ENCODE measurements at regions not wholly inside any gene's neighbourhood (a gene's known extent, or its start where the extent isn't known, plus 50 kb on each side); places are given as distances from the start of the nearest gene placed in this dataset.
A peak's percentile ranks its signal among the peaks of the same experiment; 100 is the strongest.
"Not testable (repeated sequence)": the region's sequence is repeated elsewhere in the genome, so short reads cannot be mapped to it uniquely, and the experiment has no call there.

- TF ChIP-seq MAX (IDR thresholded peaks at IDR 0.05; ENCODE audit: low read depth, low read length) (no peak), POLR2A (IDR thresholded peaks at IDR 0.05; ENCODE audit: extremely low read depth, insufficient read length) (no peak), MYC (IDR thresholded peaks at IDR 0.05; ENCODE audit: low read depth, low read length) (no peak)
- TF ChIP-seq, protein P1, sequence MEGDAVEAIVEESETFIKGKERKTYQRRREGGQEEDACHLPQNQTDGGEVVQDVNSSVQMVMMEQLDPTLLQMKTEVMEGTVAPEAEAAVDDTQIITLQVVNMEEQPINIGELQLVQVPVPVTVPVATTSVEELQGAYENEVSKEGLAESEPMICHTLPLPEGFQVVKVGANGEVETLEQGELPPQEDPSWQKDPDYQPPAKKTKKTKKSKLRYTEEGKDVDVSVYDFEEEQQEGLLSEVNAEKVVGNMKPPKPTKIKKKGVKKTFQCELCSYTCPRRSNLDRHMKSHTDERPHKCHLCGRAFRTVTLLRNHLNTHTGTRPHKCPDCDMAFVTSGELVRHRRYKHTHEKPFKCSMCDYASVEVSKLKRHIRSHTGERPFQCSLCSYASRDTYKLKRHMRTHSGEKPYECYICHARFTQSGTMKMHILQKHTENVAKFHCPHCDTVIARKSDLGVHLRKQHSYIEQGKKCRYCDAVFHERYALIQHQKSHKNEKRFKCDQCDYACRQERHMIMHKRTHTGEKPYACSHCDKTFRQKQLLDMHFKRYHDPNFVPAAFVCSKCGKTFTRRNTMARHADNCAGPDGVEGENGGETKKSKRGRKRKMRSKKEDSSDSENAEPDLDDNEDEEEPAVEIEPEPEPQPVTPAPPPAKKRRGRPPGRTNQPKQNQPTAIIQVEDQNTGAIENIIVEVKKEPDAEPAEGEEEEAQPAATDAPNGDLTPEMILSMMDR (IDR thresholded peaks at IDR 0.05; ENCODE audit: low read depth, low read length) = no peak
- H3K4me3 ChIP-seq (ENCODE audit: low read depth, low read length) = no peak overlapping the region
- no peak for DNase-seq (ENCODE audit: low read depth)
Observed at GRCh38 chr14:106060276-106060975, 534.0 kb downstream of the TMEM121 start.

DNA sequence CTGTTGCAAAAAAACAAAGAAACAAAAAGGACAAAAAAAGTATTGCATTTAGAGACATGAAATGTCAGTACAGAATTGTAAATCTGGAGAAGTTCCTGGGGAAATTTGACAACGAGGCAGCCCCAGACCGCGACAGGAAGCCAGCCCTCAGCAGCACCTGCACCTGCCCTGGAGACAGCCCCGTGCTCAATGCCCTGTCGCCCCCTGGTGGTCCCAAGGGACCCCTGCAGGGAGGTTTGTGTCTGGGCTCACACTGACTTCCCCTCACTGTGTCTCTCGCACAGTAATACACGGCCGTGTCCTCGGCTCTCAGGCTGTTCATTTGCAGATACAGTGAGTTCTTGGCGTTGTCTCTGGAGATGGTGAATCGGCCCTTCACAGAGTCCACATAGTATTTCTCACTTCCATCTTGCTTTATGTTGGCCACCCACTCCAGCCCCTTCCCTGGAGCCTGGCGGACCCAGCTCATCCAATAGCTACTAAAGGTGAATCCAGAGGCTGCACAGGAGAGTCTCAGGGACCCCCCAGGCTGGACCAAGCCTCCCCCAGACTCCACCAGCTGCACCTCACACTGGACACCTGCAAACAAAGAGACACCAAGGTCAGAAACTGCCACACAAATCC lies 535.6 kb downstream of the TMEM121 start:
- TF ChIP-seq, protein P1 (IDR thresholded peaks at IDR 0.05; ENCODE audit: low read depth, low read length) = peak; percentile 22
- not testable (repeated sequence) for H3K4me3 ChIP-seq (ENCODE audit: low read depth, low read length)
- DNase-seq (ENCODE audit: low read depth) = peak; percentile 25

DNA sequence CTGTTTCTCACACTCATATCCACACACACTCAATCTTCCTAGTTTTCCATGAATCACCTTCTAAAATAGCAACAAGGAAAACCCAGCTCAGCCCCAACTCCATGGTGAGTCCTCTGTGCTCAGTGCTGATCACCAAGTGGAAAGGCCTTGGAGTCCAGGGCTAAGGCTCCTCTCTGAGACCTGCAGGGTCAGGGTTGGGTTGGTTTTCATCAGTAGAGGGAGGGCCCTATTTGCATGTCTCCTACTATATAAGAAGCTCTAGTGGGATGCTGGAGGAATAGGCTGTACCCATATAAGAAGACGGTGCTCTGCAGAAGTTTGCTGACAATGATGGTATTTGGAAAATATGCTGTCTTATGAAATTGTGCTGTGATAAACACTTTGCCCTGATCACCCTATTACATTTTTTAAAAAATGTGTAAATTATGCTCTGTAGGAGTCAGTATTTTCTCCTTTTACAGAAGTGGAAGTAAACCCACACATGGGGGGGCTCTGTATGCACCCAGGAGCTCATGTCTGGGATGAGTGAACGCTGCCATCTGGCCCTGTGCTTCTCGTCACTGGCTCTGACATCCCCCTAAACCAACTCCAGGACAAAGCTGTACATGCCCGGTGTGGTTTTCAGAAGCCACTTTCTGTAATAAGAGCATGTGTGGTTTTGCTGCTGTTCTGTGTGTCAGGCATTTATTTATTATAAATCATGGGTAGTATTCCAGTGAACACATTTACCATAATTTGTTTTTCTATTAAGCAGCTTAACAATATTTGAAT lies 536.3 kb downstream of the TMEM121 start:
- H3K4me3 ChIP-seq (ENCODE audit: low read depth, low read length) = no peak overlapping the region
- DNase-seq (ENCODE audit: low read depth) = no peak
- no peak for TF ChIP-seq MYC (IDR thresholded peaks at IDR 0.05; ENCODE audit: low read depth, low read length)
- TF ChIP-seq, protein P1 (IDR thresholded peaks at IDR 0.05; ENCODE audit: low read depth, low read length) = no peak
- TF ChIP-seq POLR2A (IDR thresholded peaks at IDR 0.05; ENCODE audit: extremely low read depth, insufficient read length) = no peak

DNA sequence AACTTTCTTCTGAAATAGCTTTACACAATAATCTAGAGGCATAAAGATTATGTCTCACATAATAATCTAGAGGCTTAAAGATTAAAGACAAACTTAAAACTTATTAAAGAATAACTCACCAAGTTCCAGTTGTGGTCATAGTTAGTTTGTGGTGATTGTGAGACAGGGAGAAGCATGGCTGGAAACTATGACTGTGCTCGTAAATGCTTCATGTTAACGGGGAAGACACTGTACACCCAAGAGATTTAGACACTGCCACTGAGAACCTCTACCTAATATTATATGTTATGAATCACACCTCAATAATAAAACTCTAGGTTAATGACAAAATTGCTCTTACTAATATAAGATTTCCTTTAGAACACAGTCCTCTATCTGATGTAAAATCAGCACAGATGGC lies 541.6 kb downstream of the TMEM121 start:
- no peak overlapping the region for H3K4me3 ChIP-seq (ENCODE audit: low read depth, low read length)
- TF ChIP-seq MAX (IDR thresholded peaks at IDR 0.05; ENCODE audit: low read depth, low read length) (no peak), MYC (IDR thresholded peaks at IDR 0.05; ENCODE audit: low read depth, low read length) (no peak), POLR2A (IDR thresholded peaks at IDR 0.05; ENCODE audit: extremely low read depth, insufficient read length) (no peak)
- TF ChIP-seq, protein P1 (IDR thresholded peaks at IDR 0.05; ENCODE audit: low read depth, low read length) = no peak
- DNase-seq (ENCODE audit: low read depth) = no peak

DNA sequence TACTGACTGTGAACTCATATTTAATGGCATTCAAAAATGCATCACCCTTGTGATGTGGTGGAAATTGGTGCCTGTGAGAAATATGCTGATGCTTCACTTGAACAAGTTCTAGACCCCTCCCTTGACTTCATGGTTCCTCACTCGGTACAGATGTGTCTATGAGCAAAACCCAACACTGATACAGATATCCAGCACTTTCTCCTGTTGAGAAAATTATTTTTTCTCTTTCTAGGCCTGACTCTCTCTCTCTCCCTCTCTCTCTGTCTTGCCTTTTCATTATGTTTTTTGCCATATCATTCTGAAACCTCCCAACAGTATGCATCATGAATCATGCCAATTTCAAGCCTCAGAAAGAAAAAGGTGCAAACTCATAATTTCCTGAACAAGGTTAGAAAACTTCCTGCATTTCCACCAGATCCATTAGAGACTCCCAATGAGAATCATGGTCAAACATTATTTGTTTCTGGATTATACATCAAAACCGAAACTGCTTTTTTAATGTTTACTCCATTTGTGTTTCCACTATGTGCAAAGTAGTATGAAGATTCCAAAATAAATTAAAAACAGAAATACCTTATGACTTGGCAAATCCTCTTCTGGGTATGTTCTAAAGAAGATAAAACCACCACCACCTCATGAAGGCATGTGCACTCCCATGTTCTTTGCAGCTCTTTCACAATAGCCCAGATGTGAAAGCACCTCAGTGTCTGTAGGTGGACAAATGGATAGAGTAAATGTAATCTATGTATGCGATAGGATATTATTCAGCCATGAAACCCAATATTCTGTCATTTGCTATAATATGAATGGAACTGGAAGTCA lies 543.6 kb downstream of the TMEM121 start:
- TF ChIP-seq POLR2A (IDR thresholded peaks at IDR 0.05; ENCODE audit: extremely low read depth, insufficient read length) (no peak), MYC (IDR thresholded peaks at IDR 0.05; ENCODE audit: low read depth, low read length) (no peak), MAX (IDR thresholded peaks at IDR 0.05; ENCODE audit: low read depth, low read length) (no peak)
- TF ChIP-seq, protein P1 (IDR thresholded peaks at IDR 0.05; ENCODE audit: low read depth, low read length) = no peak
- no peak for DNase-seq (ENCODE audit: low read depth)
- no peak overlapping the region for H3K4me3 ChIP-seq (ENCODE audit: low read depth, low read length)

Measured in NB4 (cell line).